ENCODE measurements at regions not wholly inside any gene's neighbourhood (a gene's known extent, or its start where the extent isn't known, plus 50 kb on each side); places are given as distances from the start of the nearest gene placed in this dataset.
"Not testable (repeated sequence)": the region's sequence is repeated elsewhere in the genome, so short reads cannot be mapped to it uniquely, and the experiment has no call there.

GRCh38 chr17:77841742-77842527, 116.6 kb upstream of the TNRC6C start:
- DNase-seq (ENCODE audit: low spot score) = no peak

- DNase-seq (ENCODE audit: low spot score) = no peak
Observed at GRCh38 chr17:77842528-77843147, 115.9 kb upstream of the TNRC6C start.

- not testable (repeated sequence) for DNase-seq (ENCODE audit: low spot score)
Observed at GRCh38 chr17:77843255-77843895, 115.1 kb upstream of the TNRC6C start.

- no peak for DNase-seq (ENCODE audit: low spot score)
Observed at GRCh38 chr17:77843896-77844295, 114.6 kb upstream of the TNRC6C start.

GRCh38 chr17:77844681-77845080, 113.8 kb upstream of the TNRC6C start:
- DNase-seq (ENCODE audit: low spot score) = no peak

GRCh38 chr17:77845541-77846225, 112.8 kb upstream of the TNRC6C start:
- no peak for DNase-seq (ENCODE audit: low spot score)

GRCh38 chr17:77846531-77847085, 111.9 kb upstream of the TNRC6C start:
- DNase-seq (ENCODE audit: low spot score) = no peak

- DNase-seq (ENCODE audit: low spot score) = no peak
Observed at GRCh38 chr17:77847221-77848085, 111.0 kb upstream of the TNRC6C start.

- no peak for DNase-seq (ENCODE audit: low spot score)
Observed at GRCh38 chr17:77848257-77848656, 110.2 kb upstream of the TNRC6C start.

- no peak for DNase-seq (ENCODE audit: low spot score)
Observed at GRCh38 chr17:77849239-77849638, 109.3 kb upstream of the TNRC6C start.

- DNase-seq (ENCODE audit: low spot score) = no peak
Observed at GRCh38 chr17:77851921-77852320, 106.6 kb upstream of the TNRC6C start.

GRCh38 chr17:77852731-77853130, 105.8 kb upstream of the TNRC6C start:
- DNase-seq (ENCODE audit: low spot score) = no peak

GRCh38 chr17:77853191-77853977, 105.1 kb upstream of the TNRC6C start:
- no peak for DNase-seq (ENCODE audit: low spot score)

- no peak for DNase-seq (ENCODE audit: low spot score)
Observed at GRCh38 chr17:77854083-77854758, 104.3 kb upstream of the TNRC6C start.

- DNase-seq (ENCODE audit: low spot score) = no peak
Observed at GRCh38 chr17:77854759-77855745, 103.5 kb upstream of the TNRC6C start.

GRCh38 chr17:77856551-77857305, 101.8 kb upstream of the TNRC6C start:
- no peak for DNase-seq (ENCODE audit: low spot score)

GRCh38 chr17:77857306-77857555, 101.3 kb upstream of the TNRC6C start:
- no peak for DNase-seq (ENCODE audit: low spot score)

GRCh38 chr17:77857613-77858012, 100.9 kb upstream of the TNRC6C start:
- no peak for DNase-seq (ENCODE audit: low spot score)

Data from SK-N-DZ (cell line).